ENCODE measurements at regions not wholly inside any gene's neighbourhood (a gene's known extent, or its start where the extent isn't known, plus 50 kb on each side); places are given as distances from the start of the nearest gene placed in this dataset.

DNA sequence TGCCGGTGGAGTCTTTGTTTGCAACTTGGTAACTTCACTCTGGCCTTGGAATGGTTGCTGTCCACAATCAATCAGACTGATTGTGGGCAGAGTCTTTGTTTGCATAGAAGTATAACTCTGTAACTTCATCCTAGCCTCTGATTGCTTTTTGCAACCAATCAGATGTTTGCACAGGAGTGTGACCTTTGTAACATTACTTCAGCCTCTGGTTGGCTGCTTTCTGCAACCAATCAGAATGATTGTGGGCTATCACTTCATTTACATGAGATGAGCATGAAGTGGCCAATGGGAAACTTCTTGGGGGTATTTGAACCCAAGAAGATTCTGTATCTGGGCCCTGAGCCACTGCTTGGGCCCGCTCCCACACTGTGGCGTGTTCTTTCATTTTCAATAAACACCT lies 79.6 kb upstream of the CLDN5 start:
- Histone ChIP-seq H3K4ac (ENCODE audit: low read depth, low read length) (no peak overlapping the region), H3T11ph (ENCODE audit: low read length) (no peak overlapping the region), H3K79me1 (ENCODE audit: insufficient read depth, low read depth, low read length, poor library complexity, severe bottlenecking) (no peaks in the 10 kb centered on the region), H4K91ac (ENCODE audit: insufficient read length, low read depth, low read length) (no peak overlapping the region), H2BK5ac (ENCODE audit: insufficient read length, low read length) (no peak overlapping the region), H3K56ac (ENCODE audit: insufficient read length, low read depth, low read length) (no peak overlapping the region), H3K27me3 (ENCODE audit: insufficient read depth, low read length) (no peaks in the 10 kb centered on the region; the same call in 1 of the 2 replicates), H2AFZ (ENCODE audit: low read length) (no peak overlapping the region), H3K4me2 (ENCODE audit: insufficient read depth, insufficient read length, low read length) (no peak overlapping the region), H4K5ac (ENCODE audit: insufficient read length, low read depth, low read length) (no peak overlapping the region), H3K18ac (ENCODE audit: insufficient read length, low read depth, low read length) (no peak overlapping the region), H2BK12ac (ENCODE audit: insufficient read length, low read depth, low read length) (no peak overlapping the region), H3K9me3 (ENCODE audit: control insufficient read depth, low read depth, low read length) (no peaks in the 10 kb centered on the region), H3K23me2 (ENCODE audit: insufficient read length, low read depth, low read length, poor library complexity, severe bottlenecking) (no peaks in the 10 kb centered on the region), H2BK20ac (ENCODE audit: low read depth, low read length, poor library complexity, severe bottlenecking) (no peak overlapping the region), H3K9ac (ENCODE audit: extremely low read depth, insufficient read length, low read length) (no peak overlapping the region), H3K27ac (ENCODE audit: insufficient read length, low read depth, low read length) (no peak overlapping the region), H3K14ac (ENCODE audit: insufficient read depth, low read length) (no peak overlapping the region), H3K79me2 (ENCODE audit: insufficient read depth, low read length) (no peaks in the 10 kb centered on the region), H3K23ac (ENCODE audit: insufficient read length, low read depth, low read length) (no peak overlapping the region), H2BK15ac (ENCODE audit: low read depth, low read length) (no peak overlapping the region), H4K20me1 (ENCODE audit: control insufficient read depth, insufficient read depth, insufficient read length) (no peaks in the 10 kb centered on the region), H4K8ac (replicated peaks; ENCODE audit: insufficient read length, low read depth, low read length) (no peak overlapping the region), H3K4me1 (ENCODE audit: insufficient read depth, low read length) (no peaks in the 10 kb centered on the region), H2BK120ac (ENCODE audit: low read depth, low read length, poor library complexity, severe bottlenecking) (no peak overlapping the region), H2AK5ac (ENCODE audit: insufficient read length, low read length) (no peak overlapping the region)
- DNase-seq: no peak
- peaks cover 6% of the 10 kb centered on the region for H3K27me3 Mint-ChIP-seq (ENCODE audit: low read depth)
- H3K4me3 Mint-ChIP-seq: no peak overlapping the region
- TF ChIP-seq, protein P1, sequence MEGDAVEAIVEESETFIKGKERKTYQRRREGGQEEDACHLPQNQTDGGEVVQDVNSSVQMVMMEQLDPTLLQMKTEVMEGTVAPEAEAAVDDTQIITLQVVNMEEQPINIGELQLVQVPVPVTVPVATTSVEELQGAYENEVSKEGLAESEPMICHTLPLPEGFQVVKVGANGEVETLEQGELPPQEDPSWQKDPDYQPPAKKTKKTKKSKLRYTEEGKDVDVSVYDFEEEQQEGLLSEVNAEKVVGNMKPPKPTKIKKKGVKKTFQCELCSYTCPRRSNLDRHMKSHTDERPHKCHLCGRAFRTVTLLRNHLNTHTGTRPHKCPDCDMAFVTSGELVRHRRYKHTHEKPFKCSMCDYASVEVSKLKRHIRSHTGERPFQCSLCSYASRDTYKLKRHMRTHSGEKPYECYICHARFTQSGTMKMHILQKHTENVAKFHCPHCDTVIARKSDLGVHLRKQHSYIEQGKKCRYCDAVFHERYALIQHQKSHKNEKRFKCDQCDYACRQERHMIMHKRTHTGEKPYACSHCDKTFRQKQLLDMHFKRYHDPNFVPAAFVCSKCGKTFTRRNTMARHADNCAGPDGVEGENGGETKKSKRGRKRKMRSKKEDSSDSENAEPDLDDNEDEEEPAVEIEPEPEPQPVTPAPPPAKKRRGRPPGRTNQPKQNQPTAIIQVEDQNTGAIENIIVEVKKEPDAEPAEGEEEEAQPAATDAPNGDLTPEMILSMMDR (conservative IDR thresholded peaks at IDR 0.05): no peak
- no CpG with 5 or more reads among the region's 3 CpGs for WGBS (ENCODE audit: extremely low coverage, insufficient read length, low lambda C conversion rate)
- no peaks in the 10 kb centered on the region for H3K36me3 Mint-ChIP-seq (ENCODE audit: insufficient read depth in 1 of 3, low read depth in 3 of 3)
- H3K9me3 Mint-ChIP-seq: no peaks in the 10 kb centered on the region
- no peak overlapping the region; a peak in 1 of 7 replicates for H3K27ac Mint-ChIP-seq
- peaks cover 15 to 26% of the 10 kb centered on the region in 2 experiments for H3K4me1 Mint-ChIP-seq

Measured in H9 (cell line).